ENCODE measurements at regions not wholly inside any gene's neighbourhood (a gene's known extent, or its start where the extent isn't known, plus 50 kb on each side); places are given as distances from the start of the nearest gene placed in this dataset.

GRCh38 chr10:33947544-33947943 is 613.1 kb upstream of the NRP1 start:
- POLR2A ChIA-PET (ENCODE audit: partially characterized antibody) = no interaction called here
- no peak overlapping the region for H2BK5ac ChIP-seq (ENCODE audit: low read depth, low read length)
- no peak for TF ChIP-seq GTF2F1 (IDR thresholded peaks at IDR 0.05; ENCODE audit: borderline replicate concordance, low read depth, low read length)
- no peak for TF ChIP-seq CTCF (IDR thresholded peaks at IDR 0.05; ENCODE audit: control extremely low read depth in 1 of 3, insufficient read depth in 1 of 3, low read depth in 1 of 3, low read length in 3 of 3)
- TF ChIP-seq SAP30 (IDR thresholded peaks at IDR 0.05; ENCODE audit: insufficient read depth, insufficient replicate concordance, low read length) = no peak
- TF ChIP-seq ASH2L (IDR thresholded peaks at IDR 0.05; ENCODE audit: low read length) = no peak
- no peak for TF ChIP-seq RAD21 (IDR thresholded peaks at IDR 0.05 in 1 of 2, conservative IDR thresholded peaks at IDR 0.05 in 1 of 2; ENCODE audit: low read depth in 2 of 2, low read length in 2 of 2)
- no peak for TF ChIP-seq CEBPB (IDR thresholded peaks at IDR 0.05; ENCODE audit: low read depth, low read length)
- no peak for TF ChIP-seq ZNF274 (IDR thresholded peaks at IDR 0.05; ENCODE audit: borderline replicate concordance, extremely low read depth, low read length)
- TF ChIP-seq CBX8 (IDR thresholded peaks at IDR 0.05; ENCODE audit: borderline replicate concordance, low read depth, low read length) = no peak
- no peak overlapping the region for H3K4me3 ChIP-seq (ENCODE audit: extremely low read depth in 1 of 4, insufficient read depth in 2 of 4, low read depth in 3 of 4, low read length in 4 of 4)
- no peak overlapping the region for H3K56ac ChIP-seq (replicated peaks; ENCODE audit: insufficient read length, low read depth, low read length)
- no peak overlapping the region for H3K27ac ChIP-seq (ENCODE audit: low read depth, low read length)
- H3K14ac ChIP-seq (ENCODE audit: insufficient read length) = no peak overlapping the region
- H4K91ac ChIP-seq (replicated peaks; ENCODE audit: insufficient read length, low read length) = no peak overlapping the region
- H3K9me3 ChIP-seq (ENCODE audit: insufficient read depth in 2 of 2, low read depth in 1 of 2, low read length in 1 of 2) = peaks cover 0 to 5% of the 10 kb centered on the region in 2 experiments; a peak in 1 of 4 replicates
- no peak overlapping the region for H2BK20ac ChIP-seq (ENCODE audit: low read length)
- no peak overlapping the region for H3K4ac ChIP-seq (replicated peaks; ENCODE audit: insufficient read length, low read depth, low read length)
- DNase-seq (ENCODE audit: low read depth in 1 of 2, low spot score in 2 of 2) (no peak), FAIRE-seq (no peak)
- H3K18ac ChIP-seq (ENCODE audit: extremely low read depth, low read length) = no peak overlapping the region
- no peaks in the 10 kb centered on the region; the same call in 1 of the 2 replicates for H3K23me2 ChIP-seq (ENCODE audit: low read depth, low read length)
- no peak overlapping the region for H2BK12ac ChIP-seq (ENCODE audit: low read depth, low read length)
- no peak overlapping the region for H3K9ac ChIP-seq (replicated peaks in 1 of 4; ENCODE audit: extremely low read depth in 1 of 4, low read depth in 3 of 4, low read length in 3 of 4)
- no peaks in the 10 kb centered on the region for H3K79me2 ChIP-seq (ENCODE audit: control insufficient read depth in 1 of 2, insufficient read depth in 2 of 2, low read length in 2 of 2)
- H4K20me1 ChIP-seq (replicated peaks in 1 of 2; ENCODE audit: control insufficient read depth in 1 of 2, insufficient read depth in 2 of 2, low read length in 2 of 2) = no peaks in the 10 kb centered on the region
- no peak overlapping the region for H2AFZ ChIP-seq (ENCODE audit: low read length)
- H3K79me1 ChIP-seq (ENCODE audit: low read depth, low read length) = no peaks in the 10 kb centered on the region
- no peak overlapping the region for H4K8ac ChIP-seq (ENCODE audit: extremely low read depth, insufficient read depth, low read length)
- H2AK5ac ChIP-seq (ENCODE audit: low read depth, low read length) = no peak overlapping the region
- no peak overlapping the region for H2BK15ac ChIP-seq (ENCODE audit: low read length)
- no peaks in the 10 kb centered on the region for H3K36me3 ChIP-seq (ENCODE audit: control insufficient read depth in 2 of 4, insufficient read depth in 4 of 4, low read length in 3 of 4)
- no peak overlapping the region for H3K4me2 ChIP-seq (ENCODE audit: insufficient read depth in 1 of 2, low read depth in 2 of 2, low read length in 2 of 2)
- WGBS, 2 experiments (ENCODE audit: extremely low coverage in 1 of 2, insufficient coverage in 1 of 2, insufficient read length in 1 of 2, insufficient replicate concordance in 2 of 2, low coverage in 1 of 2, low lambda C conversion rate in 2 of 2, missing lambda C conversion rate in 1 of 2) = 90% methylated on average over 5 of the region's 5 CpGs; no CpG with 5 or more reads in 1 of the 2 experiments
- no peak overlapping the region for H3K23ac ChIP-seq (ENCODE audit: insufficient read length)
- no peaks in the 10 kb centered on the region for H3K4me1 ChIP-seq (replicated peaks in 1 of 4; ENCODE audit: control insufficient read depth in 3 of 4, insufficient read depth in 4 of 4, low read length in 3 of 4)
- H2BK120ac ChIP-seq (replicated peaks; ENCODE audit: low read depth, low read length) = no peak overlapping the region
- CTCF ChIA-PET (ENCODE audit: partially characterized antibody) = no interaction called here
- H3K27me3 ChIP-seq (replicated peaks in 1 of 4; ENCODE audit: control insufficient read depth in 3 of 4, extremely low read depth in 1 of 4, insufficient read depth in 3 of 4, low read length in 3 of 4) = no peaks in the 10 kb centered on the region; a peak in 1 of 7 replicates
- H4K5ac ChIP-seq (ENCODE audit: insufficient read length, low read depth, low read length) = no peak overlapping the region

Measured in H1 (cell line).